A673 (cell line): ENCODE measurements at regions not wholly inside any gene's neighbourhood (a gene's known extent, or its start where the extent isn't known, plus 50 kb on each side); places are given as distances from the start of the nearest gene placed in this dataset.
A peak's percentile ranks its signal among the peaks of the same experiment; 100 is the strongest.

Source experiments
- BruUV-seq: library from RNA; stranded (reverse); fragments of 400-500 nt; replicated peaks from 2 replicates; lab custom pipeline; 2021; lab: Mats Ljungman, UMichigan
- CTCF ChIA-PET: fragments of 300-600 bp; sonication (Branson Sonifier 250); formaldehyde crosslinking; loops from one replicate; lab custom pipeline; 2022; ENCODE audit warnings: antibody characterized with exemption; lab: Charles Lee
- POLR2A ChIA-PET: fragments of 300-600 bp; sonication (Branson Sonifier 250); formaldehyde crosslinking; loops from one replicate; lab custom pipeline; 2022; ENCODE audit warnings: antibody characterized with exemption; ENCODE audit not compliant: low non-redundant PET; lab: Charles Lee
- DNase-seq: peaks from one replicate; pipeline ENCODE4 v3.0.0-alpha.2; 2015; ENCODE audit warnings: low spot score
- H3K27ac ChIP-seq: fragments of 200-600 bp; sonication (generic); 2 replicates; pipeline ENCODE4 v1.5.1; 2016; ENCODE audit warnings: mixed run types, low read depth, mild to moderate bottlenecking, mixed read lengths, antibody characterized with exemption, low read length; ENCODE audit not compliant: poor library complexity, severe bottlenecking
- H3K27me3 ChIP-seq: fragments of 200-600 bp; sonication (generic); replicated peaks from 2 replicates; pipeline ENCODE4 v1.6.1; 2017; ENCODE audit warnings: mixed run types, low read depth, mild to moderate bottlenecking, mixed read lengths, antibody characterized with exemption, low read length; ENCODE audit not compliant: insufficient read depth, poor library complexity
- H3K36me3 ChIP-seq: fragments of 200-600 bp; sonication (generic); 2 replicates; pipeline ENCODE4 v1.6.1; 2016; ENCODE audit warnings: mixed run types, mild to moderate bottlenecking, mixed read lengths, antibody characterized with exemption, low read length; ENCODE audit not compliant: insufficient read depth, poor library complexity, severe bottlenecking
- H3K4me1 ChIP-seq: fragments of 200-600 bp; sonication (generic); 2 replicates; pipeline ENCODE4 v1.6.1; 2017; ENCODE audit warnings: mixed run types, mild to moderate bottlenecking, mixed read lengths, antibody characterized with exemption, low read length; ENCODE audit not compliant: insufficient read depth, poor library complexity, severe bottlenecking
- H3K4me3 ChIP-seq: fragments of 200-600 bp; sonication (generic); 2 replicates; pipeline ENCODE4 v1.5.1; 2016; ENCODE audit warnings: low read depth, mixed run types, mild to moderate bottlenecking, mixed read lengths, low read length; ENCODE audit not compliant: poor library complexity, severe bottlenecking
- H3K9me3 ChIP-seq: fragments of 200-600 bp; sonication (generic); 2 replicates; pipeline ENCODE4 v1.6.1; 2016; ENCODE audit warnings: mixed run types, low read depth, mild to moderate bottlenecking, mixed read lengths, antibody characterized with exemption, low read length; ENCODE audit not compliant: poor library complexity, severe bottlenecking
- CTCF ChIP-seq: fragments of 300-800, 200-600 bp; sonication (generic); conservative IDR thresholded peaks from 2 replicates; pipeline ENCODE4 v1.5.1; 2017; ENCODE audit warnings: low read depth, mild to moderate bottlenecking, antibody characterized with exemption, low read length, moderate library complexity, mixed read lengths
- EZH2 ChIP-seq: fragments of 200-600 bp; sonication (generic); IDR thresholded peaks from 2 replicates; pipeline ENCODE4 v1.6.1; 2017; ENCODE audit warnings: borderline replicate concordance, low read depth, mild to moderate bottlenecking, mixed read lengths, antibody characterized with exemption, low read length; ENCODE audit not compliant: poor library complexity, severe bottlenecking
- intact Hi-C: fragments of 100-400 bp; cut with micrococcal nuclease; formaldehyde crosslinking; loops from one replicate; pipeline ENCODE4 v1.10.0; 2022; ENCODE audit not compliant: unreplicated experiment

GRCh38 chr7:32381024-32381601, 109.1 kb downstream of the LSM5 start:
- Histone ChIP-seq H3K9me3 (no peaks in the 10 kb centered on the region), H3K27ac (no peak overlapping the region), H3K27me3 (peaks cover 23% of the 10 kb centered on the region), H3K4me1 (no peaks in the 10 kb centered on the region), H3K4me3 (no peak overlapping the region), H3K36me3 (no peaks in the 10 kb centered on the region)
- ChIA-PET POLR2A (no interaction called here), CTCF (no interaction called here)
- no peak for DNase-seq
- intact Hi-C loops = no loop called here
- no TSS peak for BruUV-seq
- TF ChIP-seq CTCF (0 out of 2 replicates have a peak, but pooled peaks have one; percentile 12), EZH2 (no peak)

DNA sequence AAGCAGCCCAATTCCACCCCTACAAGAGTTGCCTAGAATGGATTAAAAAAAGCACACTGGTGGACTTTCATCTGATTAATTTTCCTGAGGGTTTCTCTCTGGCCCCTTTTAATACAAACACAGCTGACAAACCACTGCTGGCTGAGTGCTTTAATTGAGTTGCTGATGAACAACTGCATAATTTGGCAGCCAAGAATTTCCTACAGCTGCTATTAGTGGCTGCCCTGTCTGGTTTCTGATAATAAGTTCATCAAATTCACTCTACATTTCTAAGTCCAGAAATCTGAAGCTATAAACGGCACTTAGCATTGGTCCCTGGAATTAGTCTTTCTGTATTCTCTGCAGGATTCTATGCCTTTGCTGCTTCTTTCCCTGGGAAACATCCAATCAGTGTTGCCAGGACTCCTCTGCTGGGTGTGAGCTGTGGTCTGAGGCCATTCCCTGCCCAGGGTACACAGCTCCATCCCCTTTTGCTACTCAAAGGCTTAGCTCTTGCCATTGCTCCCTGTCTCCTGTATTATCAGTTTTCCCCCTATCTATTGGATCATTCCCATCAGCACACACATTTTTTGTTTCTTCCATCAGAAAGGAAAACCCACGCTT, 110.6 kb downstream of the LSM5 start:
- no TSS peak for BruUV-seq
- no peaks in the 10 kb centered on the region for H3K9me3 ChIP-seq
- H3K36me3 ChIP-seq = no peaks in the 10 kb centered on the region
- TF ChIP-seq CTCF = no peak
- TF ChIP-seq EZH2 = no peak
- POLR2A ChIA-PET = no interaction called here
- H3K27ac ChIP-seq = no peak overlapping the region
- intact Hi-C loops = no loop called here
- no peak for DNase-seq
- H3K4me1 ChIP-seq = no peaks in the 10 kb centered on the region
- no peak overlapping the region for H3K4me3 ChIP-seq
- CTCF ChIA-PET = no interaction called here
- H3K27me3 ChIP-seq = peaks cover 22% of the 10 kb centered on the region

- H3K36me3 ChIP-seq = no peaks in the 10 kb centered on the region
- POLR2A ChIA-PET = no interaction called here
- TF ChIP-seq CTCF = no peak
- no peak for TF ChIP-seq EZH2
- H3K4me3 ChIP-seq = no peak overlapping the region
- H3K4me1 ChIP-seq = no peaks in the 10 kb centered on the region
- DNase-seq = no peak
- intact Hi-C loops = no loop called here
- peaks cover 22% of the 10 kb centered on the region for H3K27me3 ChIP-seq
- CTCF ChIA-PET = no interaction called here
- no TSS peak for BruUV-seq
- H3K27ac ChIP-seq = no peak overlapping the region
- H3K9me3 ChIP-seq = no peaks in the 10 kb centered on the region
These were observed 111.2 kb downstream of the LSM5 start for GRCh38 chr7:32378988-32379387.
